ENCODE measurements at regions not wholly inside any gene's neighbourhood (a gene's known extent, or its start where the extent isn't known, plus 50 kb on each side); places are given as distances from the start of the nearest gene placed in this dataset.

DNA sequence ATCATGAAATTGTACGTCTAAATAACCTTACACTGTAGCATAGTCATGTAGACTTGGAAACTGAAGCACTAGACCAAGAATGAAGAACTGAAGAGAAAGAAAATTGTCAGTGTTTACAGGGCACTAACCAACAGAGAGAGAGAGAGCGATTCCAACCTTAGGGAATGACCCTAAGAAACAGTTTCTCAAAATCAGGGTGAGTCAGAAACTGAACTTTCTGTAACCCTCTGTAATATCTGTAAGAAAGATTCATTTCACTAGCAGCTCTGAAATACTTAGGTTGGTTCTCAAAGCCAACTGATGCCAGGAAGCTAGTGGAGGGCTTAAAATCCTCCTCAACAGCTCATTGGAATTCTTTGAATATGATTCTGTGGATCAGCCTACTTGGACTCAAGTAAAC, 936.9 kb downstream of the EFNB2 start:
- TF ChIP-seq, protein P1, sequence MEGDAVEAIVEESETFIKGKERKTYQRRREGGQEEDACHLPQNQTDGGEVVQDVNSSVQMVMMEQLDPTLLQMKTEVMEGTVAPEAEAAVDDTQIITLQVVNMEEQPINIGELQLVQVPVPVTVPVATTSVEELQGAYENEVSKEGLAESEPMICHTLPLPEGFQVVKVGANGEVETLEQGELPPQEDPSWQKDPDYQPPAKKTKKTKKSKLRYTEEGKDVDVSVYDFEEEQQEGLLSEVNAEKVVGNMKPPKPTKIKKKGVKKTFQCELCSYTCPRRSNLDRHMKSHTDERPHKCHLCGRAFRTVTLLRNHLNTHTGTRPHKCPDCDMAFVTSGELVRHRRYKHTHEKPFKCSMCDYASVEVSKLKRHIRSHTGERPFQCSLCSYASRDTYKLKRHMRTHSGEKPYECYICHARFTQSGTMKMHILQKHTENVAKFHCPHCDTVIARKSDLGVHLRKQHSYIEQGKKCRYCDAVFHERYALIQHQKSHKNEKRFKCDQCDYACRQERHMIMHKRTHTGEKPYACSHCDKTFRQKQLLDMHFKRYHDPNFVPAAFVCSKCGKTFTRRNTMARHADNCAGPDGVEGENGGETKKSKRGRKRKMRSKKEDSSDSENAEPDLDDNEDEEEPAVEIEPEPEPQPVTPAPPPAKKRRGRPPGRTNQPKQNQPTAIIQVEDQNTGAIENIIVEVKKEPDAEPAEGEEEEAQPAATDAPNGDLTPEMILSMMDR (conservative IDR thresholded peaks at IDR 0.05; ENCODE audit: low read depth in 2 of 2) = no peak
- TF ChIP-seq POLR2AphosphoS5 (IDR thresholded peaks at IDR 0.05; ENCODE audit: low read depth) (no peak), EZH2 (IDR thresholded peaks at IDR 0.05; ENCODE audit: low read depth, unreplicated experiment) (no peak), EZH2phosphoT487 (IDR thresholded peaks at IDR 0.05; ENCODE audit: unreplicated experiment) (no peak), CREB1 (CRISPR knock-in tag; IDR thresholded peaks at IDR 0.05; ENCODE audit: low read depth) (no peak), ZNF114 (CRISPR knock-in tag; IDR thresholded peaks at IDR 0.05) (no peak)
- TF ChIP-seq, protein P2, sequence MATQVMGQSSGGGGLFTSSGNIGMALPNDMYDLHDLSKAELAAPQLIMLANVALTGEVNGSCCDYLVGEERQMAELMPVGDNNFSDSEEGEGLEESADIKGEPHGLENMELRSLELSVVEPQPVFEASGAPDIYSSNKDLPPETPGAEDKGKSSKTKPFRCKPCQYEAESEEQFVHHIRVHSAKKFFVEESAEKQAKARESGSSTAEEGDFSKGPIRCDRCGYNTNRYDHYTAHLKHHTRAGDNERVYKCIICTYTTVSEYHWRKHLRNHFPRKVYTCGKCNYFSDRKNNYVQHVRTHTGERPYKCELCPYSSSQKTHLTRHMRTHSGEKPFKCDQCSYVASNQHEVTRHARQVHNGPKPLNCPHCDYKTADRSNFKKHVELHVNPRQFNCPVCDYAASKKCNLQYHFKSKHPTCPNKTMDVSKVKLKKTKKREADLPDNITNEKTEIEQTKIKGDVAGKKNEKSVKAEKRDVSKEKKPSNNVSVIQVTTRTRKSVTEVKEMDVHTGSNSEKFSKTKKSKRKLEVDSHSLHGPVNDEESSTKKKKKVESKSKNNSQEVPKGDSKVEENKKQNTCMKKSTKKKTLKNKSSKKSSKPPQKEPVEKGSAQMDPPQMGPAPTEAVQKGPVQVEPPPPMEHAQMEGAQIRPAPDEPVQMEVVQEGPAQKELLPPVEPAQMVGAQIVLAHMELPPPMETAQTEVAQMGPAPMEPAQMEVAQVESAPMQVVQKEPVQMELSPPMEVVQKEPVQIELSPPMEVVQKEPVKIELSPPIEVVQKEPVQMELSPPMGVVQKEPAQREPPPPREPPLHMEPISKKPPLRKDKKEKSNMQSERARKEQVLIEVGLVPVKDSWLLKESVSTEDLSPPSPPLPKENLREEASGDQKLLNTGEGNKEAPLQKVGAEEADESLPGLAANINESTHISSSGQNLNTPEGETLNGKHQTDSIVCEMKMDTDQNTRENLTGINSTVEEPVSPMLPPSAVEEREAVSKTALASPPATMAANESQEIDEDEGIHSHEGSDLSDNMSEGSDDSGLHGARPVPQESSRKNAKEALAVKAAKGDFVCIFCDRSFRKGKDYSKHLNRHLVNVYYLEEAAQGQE (IDR thresholded peaks at IDR 0.05; ENCODE audit: unreplicated experiment) = no peak
- TF ChIP-seq, protein P3, sequence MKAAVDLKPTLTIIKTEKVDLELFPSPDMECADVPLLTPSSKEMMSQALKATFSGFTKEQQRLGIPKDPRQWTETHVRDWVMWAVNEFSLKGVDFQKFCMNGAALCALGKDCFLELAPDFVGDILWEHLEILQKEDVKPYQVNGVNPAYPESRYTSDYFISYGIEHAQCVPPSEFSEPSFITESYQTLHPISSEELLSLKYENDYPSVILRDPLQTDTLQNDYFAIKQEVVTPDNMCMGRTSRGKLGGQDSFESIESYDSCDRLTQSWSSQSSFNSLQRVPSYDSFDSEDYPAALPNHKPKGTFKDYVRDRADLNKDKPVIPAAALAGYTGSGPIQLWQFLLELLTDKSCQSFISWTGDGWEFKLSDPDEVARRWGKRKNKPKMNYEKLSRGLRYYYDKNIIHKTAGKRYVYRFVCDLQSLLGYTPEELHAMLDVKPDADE (IDR thresholded peaks at IDR 0.05) = no peak

Measured in GM23338 (cell line).